Thoracic aorta (tissue), 2 donors: ENCODE measurements at regions not wholly inside any gene's neighbourhood (a gene's known extent, or its start where the extent isn't known, plus 50 kb on each side); places are given as distances from the start of the nearest gene placed in this dataset.
"Not testable (repeated sequence)": the region's sequence is repeated elsewhere in the genome, so short reads cannot be mapped to it uniquely, and the experiment has no call there.

ENCODE experiments used
- ATAC-seq: fragments of 150-250 bp; one replicate; pipeline ENCODE4 v1.8.0; 2017; ENCODE audit warnings: low read depth; ENCODE audit not compliant: insufficient number of reproducible peaks, low FRiP score
- DNase-seq: peaks from one replicate; pipeline ENCODE4 v3.0.0-alpha.2; 2020; ENCODE audit warnings: low spot score
- H3K27ac ChIP-seq, 2 donors: fragments of 200-600 bp; sonication (generic); 1 replicate in 1 of 2; 2 replicates in 1 of 2; pipeline ENCODE4 v1.5.1; 2016; ENCODE audit warnings: mild to moderate bottlenecking in 2 of 2, moderate library complexity in 2 of 2
- H3K27me3 ChIP-seq: fragments of 200-600 bp; sonication (generic); replicated peaks from 2 replicates; pipeline ENCODE4 v1.6.0; 2016; ENCODE audit warnings: mild to moderate bottlenecking; ENCODE audit not compliant: insufficient read depth
- H3K36me3 ChIP-seq: fragments of 200-600 bp; sonication (generic); one replicate; pipeline ENCODE4 v1.5.1; 2016
- H3K4me1 ChIP-seq, 2 donors: fragments of 200-600 bp; sonication (generic); 1 replicate in 1 of 2; 2 replicates in 1 of 2; pipeline versions ENCODE4 v1.5.1 to v1.6.0; 2016; ENCODE audit warnings: low read depth in 2 of 2, mild to moderate bottlenecking in 1 of 2; ENCODE audit not compliant: control insufficient read depth in 1 of 2
- H3K4me3 ChIP-seq: fragments of 200-600 bp; sonication (generic); 2 replicates; pipeline ENCODE4 v1.5.1; 2016; ENCODE audit warnings: mild to moderate bottlenecking
- H3K9me3 ChIP-seq: fragments of 200-600 bp; sonication (generic); 2 replicates; pipeline ENCODE4 v1.5.1; 2016
- TF ChIP-seq, protein P1 (sequence below): fragments of 200-600 bp; sonication (generic); IDR thresholded peaks from one replicate; pipeline ENCODE4 v1.5.1; 2019; ENCODE audit warnings: antibody characterized with exemption

DNA sequence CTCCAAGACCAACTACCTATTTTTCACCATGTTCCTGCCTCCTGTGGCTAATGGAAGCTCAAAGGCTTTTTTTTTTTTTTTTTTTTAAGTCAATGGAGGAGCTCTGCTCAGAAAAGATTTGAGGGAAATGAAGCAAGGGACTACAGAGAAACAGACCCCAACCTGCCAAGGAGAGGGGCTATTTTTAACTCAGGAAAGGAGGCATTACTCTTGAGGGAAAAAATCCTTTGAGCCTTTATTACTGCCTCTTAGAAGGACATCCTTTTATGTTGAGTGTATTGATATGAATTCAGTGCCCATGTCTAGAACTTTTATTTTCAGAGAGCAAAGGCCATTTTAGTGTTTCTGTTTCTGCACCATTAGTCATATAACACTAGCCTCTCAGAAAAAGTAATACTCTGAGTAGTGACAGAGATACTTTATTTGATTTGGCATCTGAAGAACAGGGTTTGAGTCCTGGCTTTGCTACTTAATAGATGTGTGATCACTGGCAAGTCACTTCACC, 68.1 kb upstream of the PCDH8 start:
- H3K4me3 ChIP-seq = no peak overlapping the region
- peak overlapping the region; percentile 34 to 63 for H3K27ac ChIP-seq
- H3K9me3 ChIP-seq = no peaks in the 10 kb centered on the region
- TF ChIP-seq, protein P1, sequence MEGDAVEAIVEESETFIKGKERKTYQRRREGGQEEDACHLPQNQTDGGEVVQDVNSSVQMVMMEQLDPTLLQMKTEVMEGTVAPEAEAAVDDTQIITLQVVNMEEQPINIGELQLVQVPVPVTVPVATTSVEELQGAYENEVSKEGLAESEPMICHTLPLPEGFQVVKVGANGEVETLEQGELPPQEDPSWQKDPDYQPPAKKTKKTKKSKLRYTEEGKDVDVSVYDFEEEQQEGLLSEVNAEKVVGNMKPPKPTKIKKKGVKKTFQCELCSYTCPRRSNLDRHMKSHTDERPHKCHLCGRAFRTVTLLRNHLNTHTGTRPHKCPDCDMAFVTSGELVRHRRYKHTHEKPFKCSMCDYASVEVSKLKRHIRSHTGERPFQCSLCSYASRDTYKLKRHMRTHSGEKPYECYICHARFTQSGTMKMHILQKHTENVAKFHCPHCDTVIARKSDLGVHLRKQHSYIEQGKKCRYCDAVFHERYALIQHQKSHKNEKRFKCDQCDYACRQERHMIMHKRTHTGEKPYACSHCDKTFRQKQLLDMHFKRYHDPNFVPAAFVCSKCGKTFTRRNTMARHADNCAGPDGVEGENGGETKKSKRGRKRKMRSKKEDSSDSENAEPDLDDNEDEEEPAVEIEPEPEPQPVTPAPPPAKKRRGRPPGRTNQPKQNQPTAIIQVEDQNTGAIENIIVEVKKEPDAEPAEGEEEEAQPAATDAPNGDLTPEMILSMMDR = no peak
- H3K4me1 ChIP-seq = peaks cover 4 to 6% of the 10 kb centered on the region in 2 donors
- no peaks in the 10 kb centered on the region for H3K36me3 ChIP-seq
- ATAC-seq = peak; percentile 69
- no peak for DNase-seq
- no peaks in the 10 kb centered on the region for H3K27me3 ChIP-seq

DNA sequence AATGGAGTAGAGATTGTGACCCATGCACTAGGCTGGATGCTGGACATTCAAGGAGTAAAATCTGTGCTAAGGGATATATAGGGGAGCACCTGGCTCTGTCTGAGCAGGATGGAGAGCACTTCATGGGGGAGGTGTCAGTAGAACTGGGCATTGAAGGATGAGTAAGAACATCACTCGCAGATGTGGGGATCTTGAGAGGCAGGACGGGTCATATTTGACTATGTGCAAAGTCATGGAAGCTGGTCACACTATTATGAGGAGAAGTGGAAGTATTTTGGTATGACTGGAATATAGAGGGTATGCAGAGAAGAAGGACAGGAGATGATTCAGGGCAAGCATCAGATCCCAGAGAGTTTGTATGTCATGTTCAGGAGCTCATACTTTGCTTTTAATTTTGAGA, 62.9 kb upstream of the PCDH8 start:
- ATAC-seq = no peak
- no peak for DNase-seq
- TF ChIP-seq, protein P1 = no peak

DNA sequence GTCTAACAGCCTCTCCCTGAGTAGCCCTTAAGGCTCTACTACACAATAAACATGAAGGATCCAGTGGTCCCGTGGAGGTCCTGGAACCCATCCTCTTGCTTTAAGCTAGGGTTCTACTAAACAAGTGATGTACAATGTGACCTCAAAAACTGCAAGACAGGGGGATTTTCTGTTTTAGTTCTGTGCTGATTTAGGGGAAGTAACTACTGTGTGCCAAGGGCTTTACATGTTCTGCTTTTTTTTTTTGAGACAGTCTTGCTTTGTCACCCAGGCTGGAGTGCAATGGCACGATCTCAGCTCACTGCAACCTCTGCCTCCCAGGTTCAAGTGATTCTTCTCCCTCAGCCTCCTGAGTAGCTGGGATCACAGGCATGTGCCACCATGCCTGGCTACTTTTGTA, 61.9 kb upstream of the PCDH8 start:
- H3K4me3 ChIP-seq, H3K27me3 ChIP-seq, H3K9me3 ChIP-seq, H3K36me3 ChIP-seq, H3K4me1 ChIP-seq, DNase-seq, H3K27ac ChIP-seq, ATAC-seq: not testable (repeated sequence)

More for the DNA sequence above, 62.9 kb upstream of the PCDH8 start:
- Histone ChIP-seq H3K4me1 (peaks cover 0 to 4% of the 10 kb centered on the region in 2 donors), H3K27ac (no peak overlapping the region), H3K4me3 (no peak overlapping the region), H3K36me3 (no peaks in the 10 kb centered on the region), H3K9me3 (no peaks in the 10 kb centered on the region), H3K27me3 (no peaks in the 10 kb centered on the region)

DNA sequence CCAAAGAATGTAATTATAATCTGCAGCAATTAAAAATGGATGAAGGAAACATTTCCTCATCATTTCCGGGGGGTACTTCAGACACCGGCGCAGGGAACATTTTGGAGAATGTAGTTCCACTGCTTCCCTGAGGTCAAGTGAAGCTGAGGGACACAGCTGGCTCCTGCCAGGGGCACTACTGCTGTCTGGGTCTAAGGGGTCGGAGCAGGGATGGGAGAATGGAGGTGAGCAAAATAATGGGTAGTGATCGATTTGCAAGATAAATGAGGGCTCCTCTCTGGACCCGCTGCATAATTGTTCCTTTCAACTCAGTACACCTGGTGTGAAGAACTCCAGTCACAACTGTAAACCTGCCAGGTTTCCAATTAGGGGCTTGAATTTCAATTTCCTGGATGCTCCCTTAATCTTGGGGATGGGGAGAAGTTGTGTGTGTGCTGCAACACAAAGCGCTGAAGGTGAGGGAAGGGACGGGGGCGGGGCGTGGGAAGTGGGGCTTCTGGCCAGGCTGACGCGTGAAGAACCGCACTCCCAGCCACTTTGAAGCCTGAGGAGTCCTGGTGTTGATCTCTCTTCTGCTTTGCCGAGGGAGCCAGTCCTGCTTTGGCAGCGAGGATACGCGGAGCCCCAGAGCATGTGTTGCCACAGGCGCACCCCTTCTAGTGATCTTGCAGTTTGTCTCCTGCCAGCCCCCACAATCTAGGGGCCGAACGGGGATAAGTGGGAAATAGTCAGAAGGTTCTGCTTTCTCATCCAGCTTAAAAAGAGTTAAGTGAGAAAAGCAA, 57.9 kb upstream of the PCDH8 start:
- TF ChIP-seq, protein P1 = no peak

DNA sequence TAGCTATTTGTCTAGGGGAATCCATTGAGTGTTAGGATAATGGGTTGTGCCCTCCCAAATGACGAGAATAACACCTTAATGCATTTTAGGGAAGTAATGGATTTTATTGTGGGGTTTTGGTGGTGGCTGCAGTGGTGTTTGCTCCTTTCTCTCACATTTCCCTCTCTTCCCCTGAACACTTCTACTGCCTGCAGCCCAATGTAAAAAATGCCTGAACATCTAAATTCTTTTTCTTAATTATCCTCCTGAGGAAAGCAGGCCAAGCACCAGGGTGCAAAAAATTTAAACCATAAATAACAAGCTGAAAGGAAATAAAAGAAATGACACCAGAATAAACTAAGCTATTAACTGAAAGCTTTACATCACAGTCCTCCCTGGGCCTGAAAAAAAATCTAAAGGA, 57.3 kb upstream of the PCDH8 start:
- Histone ChIP-seq H3K4me3 (no peak overlapping the region), H3K4me1 (no peaks in the 10 kb centered on the region), H3K9me3 (no peaks in the 10 kb centered on the region), H3K36me3 (no peaks in the 10 kb centered on the region), H3K27ac (no peak overlapping the region), H3K27me3 (no peaks in the 10 kb centered on the region)
- ATAC-seq (no peak), DNase-seq (no peak)
- TF ChIP-seq, protein P1 = no peak

More for the DNA sequence above, 57.9 kb upstream of the PCDH8 start:
- no peaks in the 10 kb centered on the region for H3K4me1 ChIP-seq
- no peak for DNase-seq
- H3K27me3 ChIP-seq = no peaks in the 10 kb centered on the region
- H3K9me3 ChIP-seq = no peaks in the 10 kb centered on the region
- no peak for ATAC-seq
- H3K4me3 ChIP-seq = no peak overlapping the region
- no peak overlapping the region for H3K27ac ChIP-seq
- no peaks in the 10 kb centered on the region for H3K36me3 ChIP-seq
